ENCODE measurements at regions not wholly inside any gene's neighbourhood (a gene's known extent, or its start where the extent isn't known, plus 50 kb on each side); places are given as distances from the start of the nearest gene placed in this dataset.
"Not testable (repeated sequence)": the region's sequence is repeated elsewhere in the genome, so short reads cannot be mapped to it uniquely, and the experiment has no call there.

GRCh38 chr12:71385155-71385554 lies 54.4 kb upstream of the LGR5 start:
- no peak for DNase-seq (ENCODE audit: low read depth)

DNA sequence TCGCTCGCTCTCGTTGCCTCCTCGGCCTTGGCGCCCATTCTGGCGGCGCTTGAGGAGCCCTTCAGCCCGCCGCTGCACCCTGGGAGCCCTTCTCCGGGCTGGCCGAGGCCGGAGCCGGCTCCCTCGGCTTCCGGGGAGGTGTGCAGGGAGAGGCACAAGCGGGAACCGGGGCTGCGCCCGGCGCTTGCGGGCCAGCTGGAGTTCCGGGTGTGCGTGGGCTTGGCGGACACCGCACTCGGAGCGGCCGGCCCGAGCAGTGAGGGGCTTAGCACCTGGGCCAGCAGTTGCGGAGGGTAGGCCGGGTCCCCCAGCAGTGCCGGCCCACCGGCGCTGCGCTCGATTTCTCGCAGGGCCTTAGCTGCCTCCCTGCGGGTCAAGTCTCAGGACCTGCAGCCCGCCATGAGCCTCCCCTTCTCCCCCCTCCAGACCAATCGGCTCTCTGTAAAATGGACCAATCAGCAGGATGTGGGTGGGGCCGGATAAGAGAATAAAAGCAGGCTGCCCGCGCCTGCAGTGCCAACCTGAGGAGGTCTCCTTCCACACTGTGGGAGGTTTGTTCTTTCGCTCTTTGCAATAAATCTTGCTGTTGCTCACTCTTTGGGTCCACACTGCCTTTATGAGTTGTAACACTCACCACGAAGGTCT lies 62.8 kb upstream of the LGR5 start:
- DNase-seq (ENCODE audit: low read depth) = peak; percentile 58

DNA sequence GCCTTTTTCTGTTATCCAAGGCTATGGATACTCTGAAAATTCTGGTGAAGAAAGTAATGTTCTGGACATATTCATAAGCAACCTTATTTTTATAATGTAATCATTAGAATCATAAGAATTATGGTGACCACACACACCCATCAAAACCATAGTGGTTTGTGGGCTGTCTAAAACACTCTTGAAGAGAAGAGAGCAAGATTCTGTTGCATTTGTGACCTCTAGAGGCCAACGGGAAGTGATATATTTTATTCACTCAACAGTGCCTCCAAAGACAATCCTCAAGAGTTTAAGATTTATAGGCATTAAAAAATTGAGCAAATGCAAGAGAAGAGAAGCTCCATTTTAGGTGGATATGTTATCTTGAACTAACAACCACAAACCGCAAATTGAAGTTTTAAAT lies 68.5 kb upstream of the LGR5 start:
- no peak for DNase-seq (ENCODE audit: low read depth)

DNA sequence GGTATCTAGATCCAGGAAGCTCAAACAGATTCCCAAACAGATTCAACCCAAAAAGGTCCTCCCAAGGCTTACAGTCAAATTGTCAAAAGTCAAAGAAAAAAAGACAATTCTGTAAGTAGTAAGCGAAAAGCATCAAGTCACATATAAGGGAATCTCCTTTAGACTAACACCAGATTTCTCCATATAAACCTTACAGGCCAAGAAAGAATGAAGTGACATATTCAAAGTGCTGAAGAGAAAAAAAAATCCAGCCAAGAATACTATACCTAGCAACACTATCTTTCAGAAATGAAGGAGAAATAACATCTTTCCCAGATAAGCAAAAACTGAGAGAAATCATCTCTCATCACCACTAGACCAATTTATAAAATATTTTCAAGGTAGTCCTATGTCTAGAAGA lies 79.6 kb upstream of the LGR5 start:
- no peak for DNase-seq (ENCODE audit: low read depth)

DNA sequence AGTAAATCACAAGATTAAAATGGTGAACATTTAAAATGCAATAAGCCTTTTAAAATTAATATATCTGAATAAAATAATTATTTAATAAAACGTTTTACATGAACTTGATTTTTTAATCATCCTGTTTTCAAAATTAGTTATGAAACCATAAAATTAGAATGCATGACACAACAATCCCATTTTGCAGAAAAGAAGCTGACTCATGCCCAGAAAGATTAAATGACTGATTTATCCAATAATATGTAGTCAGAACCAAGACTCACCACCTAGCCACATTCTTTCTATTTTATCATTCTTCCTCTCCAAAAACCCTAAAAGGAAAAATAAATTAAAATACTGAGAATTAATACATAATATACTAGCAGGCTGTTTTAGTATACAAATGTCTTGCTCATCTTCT lies 83.0 kb upstream of the LGR5 start:
- no peak for DNase-seq (ENCODE audit: low read depth)

GRCh38 chr12:71354871-71355270 lies 84.7 kb upstream of the LGR5 start:
- no peak for DNase-seq (ENCODE audit: low read depth)

DNA sequence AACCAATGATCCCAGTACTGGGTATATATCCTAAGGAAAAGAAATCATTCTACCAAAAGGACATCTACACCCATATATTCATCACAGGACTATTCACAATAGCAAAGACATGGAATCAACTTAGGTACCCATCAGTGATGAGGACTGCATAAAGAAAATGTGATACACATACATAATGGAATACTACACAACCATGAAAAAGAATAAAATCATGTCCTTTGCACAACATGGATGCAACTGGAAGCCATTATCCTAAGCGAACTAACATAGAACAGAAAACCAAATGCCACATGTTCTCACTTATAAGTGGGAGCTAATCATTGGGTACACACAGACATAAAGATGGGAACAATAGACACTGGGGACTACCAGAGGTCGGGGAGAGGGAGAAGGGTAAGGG lies 86.0 kb upstream of the LGR5 start:
- DNase-seq (ENCODE audit: low read depth) = no peak

DNA sequence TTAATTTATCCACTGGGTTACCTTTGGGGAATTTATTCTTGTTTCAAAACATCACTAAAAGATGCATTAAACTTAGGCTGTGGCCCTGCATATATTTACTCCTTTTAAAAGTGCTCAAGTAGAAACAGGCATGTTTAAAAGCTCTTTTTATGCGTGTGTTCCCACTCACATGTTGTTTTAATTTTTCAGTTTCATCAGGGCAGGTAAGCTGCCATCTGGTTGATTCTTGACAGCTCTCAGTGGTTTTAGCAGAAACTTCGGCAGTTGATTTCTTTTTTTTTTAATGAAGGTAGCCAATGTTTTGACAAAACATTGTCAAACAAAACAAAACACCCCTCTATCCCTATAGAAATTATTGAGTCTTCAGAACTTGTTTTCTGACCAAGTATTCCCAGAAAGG lies 89.6 kb upstream of the LGR5 start:
- DNase-seq (ENCODE audit: low read depth) = no peak

- DNase-seq (ENCODE audit: low read depth) = no peak
Measured at GRCh38 chr12:71338933-71339332, 100.7 kb upstream of the LGR5 start.

- DNase-seq (ENCODE audit: low read depth) = no peak
Measured at GRCh38 chr12:71335963-71336257, 103.7 kb upstream of the LGR5 start.

- DNase-seq (ENCODE audit: low read depth) = no peak
Measured at GRCh38 chr12:71335151-71335962, 104.2 kb upstream of the LGR5 start.

- no peak for DNase-seq (ENCODE audit: low read depth)
Measured at GRCh38 chr12:71333418-71333817, 106.2 kb upstream of the LGR5 start.

DNA sequence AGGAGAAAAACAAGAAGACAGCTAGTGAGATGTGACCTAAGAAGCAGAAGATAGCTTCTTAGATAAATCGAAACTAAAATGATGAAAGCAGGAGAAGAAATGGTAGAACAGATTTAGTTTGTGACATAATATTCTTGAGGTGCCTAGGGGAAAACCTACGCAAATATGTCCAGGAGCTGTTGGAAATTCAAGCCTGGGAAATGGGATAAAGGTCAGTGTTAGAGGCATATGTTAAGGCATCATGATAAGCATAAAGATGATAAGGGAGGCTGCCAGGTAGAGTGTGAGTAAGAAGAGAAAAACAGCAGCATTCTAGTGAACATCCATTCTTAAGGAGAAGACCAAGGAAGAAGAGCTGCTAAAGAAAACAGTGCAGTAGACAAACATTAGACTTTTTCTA lies 109.6 kb upstream of the LGR5 start:
- no peak for DNase-seq (ENCODE audit: low read depth)

- no peak for DNase-seq (ENCODE audit: low read depth)
Measured at GRCh38 chr12:71321531-71321930, 118.1 kb upstream of the LGR5 start.

GRCh38 chr12:71321130-71321529 lies 118.5 kb upstream of the LGR5 start:
- no peak for DNase-seq (ENCODE audit: low read depth)

DNA sequence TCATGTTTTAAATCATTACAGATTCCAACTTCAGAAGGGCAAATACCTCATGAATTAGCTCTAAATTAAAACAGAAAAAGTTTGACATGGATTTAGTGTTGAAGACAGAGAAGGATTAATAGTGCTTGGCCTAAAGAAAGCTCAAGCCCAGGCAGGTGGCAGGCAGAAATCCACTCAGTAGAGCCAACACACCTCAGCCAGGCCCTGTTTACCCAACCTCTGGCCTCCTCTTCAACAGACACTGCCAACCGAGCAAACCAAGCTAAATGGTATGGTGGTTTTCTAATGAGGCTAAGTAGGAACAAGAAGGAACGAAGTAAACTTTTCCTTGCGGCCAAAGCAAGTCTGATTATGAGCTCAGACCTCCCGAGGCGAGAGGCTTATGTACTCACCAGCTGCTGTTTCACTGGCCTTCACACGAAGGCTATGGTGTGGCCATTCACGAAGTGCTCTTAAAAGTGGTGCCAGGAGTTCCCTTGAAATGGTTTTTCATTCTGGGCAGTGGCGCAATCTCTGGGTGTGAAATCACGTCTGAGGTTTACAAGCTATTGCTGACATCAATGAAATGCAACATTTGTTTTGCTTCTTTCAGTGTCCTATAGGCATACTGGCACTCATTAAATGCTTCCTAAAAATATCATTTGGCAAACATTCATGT lies 124.1 kb upstream of the LGR5 start:
- DNase-seq (ENCODE audit: low read depth) = no peak

DNA sequence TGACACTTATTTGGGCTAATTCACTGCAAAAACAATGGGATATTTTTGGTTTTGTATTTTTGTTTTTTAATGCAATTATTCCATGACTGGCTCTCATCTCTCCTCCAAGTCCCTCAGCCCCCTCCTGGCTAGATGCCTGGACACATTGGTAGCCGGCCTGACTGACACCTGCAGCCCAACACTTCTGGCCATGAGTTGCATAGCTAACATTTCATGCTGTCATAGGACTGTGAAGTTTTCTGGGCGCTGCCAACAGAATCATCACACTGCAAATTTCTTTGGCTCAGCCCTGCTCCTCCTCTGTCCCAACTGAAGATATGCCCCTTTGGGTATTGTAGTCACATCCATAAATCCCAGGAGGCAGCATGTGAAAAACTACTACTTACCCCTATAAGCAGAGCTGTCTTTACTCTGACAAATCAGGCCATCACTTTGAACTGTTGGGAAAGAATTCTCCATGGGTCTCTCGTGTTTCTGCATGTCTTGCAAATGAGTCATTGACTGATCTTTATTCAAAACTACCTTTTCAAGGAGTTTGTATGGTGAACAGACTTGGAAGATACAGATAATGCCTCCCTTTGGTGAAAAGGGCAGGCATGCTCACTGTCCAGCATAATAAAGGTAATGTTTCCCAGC lies 126.7 kb upstream of the LGR5 start:
- DNase-seq (ENCODE audit: low read depth) = no peak

DNA sequence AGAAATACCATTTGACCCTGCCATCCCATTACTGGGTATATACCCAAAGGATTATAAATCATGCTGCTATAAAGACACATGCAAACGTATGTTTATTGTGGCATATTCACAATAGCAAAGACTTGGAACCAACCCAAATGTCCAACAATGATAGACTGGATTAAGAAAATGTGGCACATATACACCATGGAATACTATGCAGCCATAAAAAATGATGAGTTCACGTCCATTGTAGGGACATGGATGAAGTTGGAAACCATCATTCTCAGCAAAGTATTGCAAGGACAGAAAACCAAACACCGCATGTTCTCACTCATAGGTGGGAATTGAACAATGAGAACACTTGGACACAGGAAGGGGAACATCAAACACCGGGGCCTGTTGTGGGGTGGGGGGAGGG lies 128.0 kb upstream of the LGR5 start:
- not testable (repeated sequence) for DNase-seq (ENCODE audit: low read depth)

- DNase-seq (ENCODE audit: low read depth) = no peak
Measured at GRCh38 chr12:71306808-71307207, 132.8 kb upstream of the LGR5 start.

- DNase-seq (ENCODE audit: low read depth) = no peak
Measured at GRCh38 chr12:71304306-71304705, 135.3 kb upstream of the LGR5 start.

DNA sequence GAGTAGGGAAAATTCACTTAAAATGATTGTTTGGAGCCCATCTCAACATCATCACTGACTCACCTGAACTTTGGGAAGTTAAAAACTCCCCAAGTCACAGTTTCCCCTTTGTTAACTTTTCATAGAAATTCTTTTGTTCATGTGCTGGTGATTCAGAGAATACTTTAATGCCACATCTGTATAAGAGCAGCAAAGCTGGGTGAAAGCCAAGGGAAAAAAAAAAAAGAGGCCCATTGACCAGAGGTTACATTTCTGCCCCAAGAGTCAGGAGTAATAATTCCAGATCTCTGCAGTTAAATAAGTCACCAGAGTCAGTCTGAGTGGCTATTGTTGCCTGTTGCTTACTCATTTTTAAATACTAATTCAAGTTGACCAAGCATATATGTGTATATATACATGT lies 136.4 kb upstream of the LGR5 start:
- DNase-seq (ENCODE audit: low read depth) = no peak

DNA sequence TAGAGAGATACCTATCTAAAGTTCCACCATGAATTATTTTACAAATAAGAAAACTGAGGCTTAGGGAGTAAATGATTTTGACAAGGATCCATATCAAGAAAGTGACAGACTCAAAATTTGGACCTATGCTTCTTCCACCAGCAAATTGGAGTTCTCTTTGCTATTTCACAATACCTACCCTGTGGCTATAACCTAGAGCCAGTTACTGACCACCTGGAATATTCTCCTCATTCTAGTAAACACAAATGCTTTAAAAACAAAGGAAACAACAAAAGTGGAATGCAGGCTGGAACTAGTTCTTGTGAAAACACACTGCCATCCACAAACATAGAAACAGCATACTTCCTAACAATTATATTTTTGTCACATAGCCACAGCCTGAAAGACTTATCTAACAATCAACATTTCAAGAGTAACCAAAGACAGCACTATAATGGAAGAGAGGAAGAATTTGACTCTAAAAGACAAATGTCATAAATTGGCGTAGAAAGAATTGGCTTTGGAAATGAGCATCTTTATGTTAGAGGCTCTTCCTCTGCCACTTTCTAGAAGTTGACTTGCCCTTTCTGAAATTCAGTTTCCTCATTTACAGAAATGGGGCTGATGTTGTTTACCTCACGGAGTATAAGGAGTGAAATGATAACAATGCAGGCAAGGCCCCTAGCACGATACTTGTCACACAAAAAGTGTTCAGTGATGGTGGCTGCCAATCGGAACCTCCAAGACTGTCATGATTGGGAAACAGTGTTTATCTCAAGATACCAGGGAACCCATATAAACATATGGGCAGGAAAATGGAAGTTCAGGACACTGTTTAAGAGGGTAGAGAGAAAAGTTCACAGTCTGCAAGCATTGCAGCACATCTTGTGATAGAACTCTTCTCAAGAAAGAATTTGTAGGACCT lies 138.6 kb upstream of the LGR5 start:
- no peak for DNase-seq (ENCODE audit: low read depth)

Data from Daoy (cell line).